Spleen (tissue), 7 donors: ENCODE measurements at regions not wholly inside any gene's neighbourhood (a gene's known extent, or its start where the extent isn't known, plus 50 kb on each side); places are given as distances from the start of the nearest gene placed in this dataset.

ENCODE experiments used
- POLR2AphosphoS5 ChIP-seq, 3 donors: sonication (generic); formaldehyde crosslinking; IDR thresholded peaks; one replicate each; pipeline ENCODE4 v1.5.1; 2017; ENCODE audit warnings: antibody characterized with exemption in 3 of 3
- TF ChIP-seq, protein P1 (sequence below), 11 experiments: fragments of 200-600 bp in 7 of 11; fragments of 450-650 bp in 4 of 11; sonication (generic) in 4 of 11; IDR thresholded peaks in 8 of 11; conservative IDR thresholded peaks in 3 of 11; 1 replicate in 7 of 11; 2 replicates in 4 of 11; pipeline versions ENCODE4 v1.4.0 to v1.8.0; 2016 to 2021; ENCODE audit warnings: antibody characterized with exemption in 11 of 11, inconsistent platforms in 4 of 11, mild to moderate bottlenecking in 1 of 11
- donor health status: DM: no; HTN: no; CAD: no; lungs with moderate emphysema.
- donor health status: DM: no; HTN: no; CAD: no.
- donor health status: DM: no; HTN: no; CAD: no.

DNA sequence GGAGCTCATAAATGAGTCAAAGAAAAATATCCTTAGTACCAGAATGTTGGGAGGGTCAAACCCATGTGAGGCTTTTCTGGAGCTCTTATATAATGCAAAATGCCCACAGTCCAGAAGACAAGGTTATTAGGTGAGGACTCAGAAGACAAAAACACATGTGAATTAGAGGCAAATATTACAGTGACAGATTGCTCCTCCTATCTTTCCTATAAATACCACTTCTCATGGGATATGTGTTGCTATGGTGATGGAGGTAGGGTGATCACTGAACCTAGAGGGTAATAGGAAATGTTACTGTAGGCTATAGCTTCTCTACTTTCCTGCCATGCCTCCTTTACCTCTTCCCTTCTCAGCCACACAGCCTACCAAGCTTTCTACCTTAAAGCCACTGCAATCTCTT, 264.6 kb downstream of the SEC61B start:
- no peak for TF ChIP-seq POLR2AphosphoS5 (IDR thresholded peaks at IDR 0.05)
- TF ChIP-seq, protein P1, sequence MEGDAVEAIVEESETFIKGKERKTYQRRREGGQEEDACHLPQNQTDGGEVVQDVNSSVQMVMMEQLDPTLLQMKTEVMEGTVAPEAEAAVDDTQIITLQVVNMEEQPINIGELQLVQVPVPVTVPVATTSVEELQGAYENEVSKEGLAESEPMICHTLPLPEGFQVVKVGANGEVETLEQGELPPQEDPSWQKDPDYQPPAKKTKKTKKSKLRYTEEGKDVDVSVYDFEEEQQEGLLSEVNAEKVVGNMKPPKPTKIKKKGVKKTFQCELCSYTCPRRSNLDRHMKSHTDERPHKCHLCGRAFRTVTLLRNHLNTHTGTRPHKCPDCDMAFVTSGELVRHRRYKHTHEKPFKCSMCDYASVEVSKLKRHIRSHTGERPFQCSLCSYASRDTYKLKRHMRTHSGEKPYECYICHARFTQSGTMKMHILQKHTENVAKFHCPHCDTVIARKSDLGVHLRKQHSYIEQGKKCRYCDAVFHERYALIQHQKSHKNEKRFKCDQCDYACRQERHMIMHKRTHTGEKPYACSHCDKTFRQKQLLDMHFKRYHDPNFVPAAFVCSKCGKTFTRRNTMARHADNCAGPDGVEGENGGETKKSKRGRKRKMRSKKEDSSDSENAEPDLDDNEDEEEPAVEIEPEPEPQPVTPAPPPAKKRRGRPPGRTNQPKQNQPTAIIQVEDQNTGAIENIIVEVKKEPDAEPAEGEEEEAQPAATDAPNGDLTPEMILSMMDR (IDR thresholded peaks at IDR 0.05 in 8 of 11, conservative IDR thresholded peaks at IDR 0.05 in 3 of 11) = no peak
